ENCODE measurements at regions not wholly inside any gene's neighbourhood (a gene's known extent, or its start where the extent isn't known, plus 50 kb on each side); places are given as distances from the start of the nearest gene placed in this dataset.

DNA sequence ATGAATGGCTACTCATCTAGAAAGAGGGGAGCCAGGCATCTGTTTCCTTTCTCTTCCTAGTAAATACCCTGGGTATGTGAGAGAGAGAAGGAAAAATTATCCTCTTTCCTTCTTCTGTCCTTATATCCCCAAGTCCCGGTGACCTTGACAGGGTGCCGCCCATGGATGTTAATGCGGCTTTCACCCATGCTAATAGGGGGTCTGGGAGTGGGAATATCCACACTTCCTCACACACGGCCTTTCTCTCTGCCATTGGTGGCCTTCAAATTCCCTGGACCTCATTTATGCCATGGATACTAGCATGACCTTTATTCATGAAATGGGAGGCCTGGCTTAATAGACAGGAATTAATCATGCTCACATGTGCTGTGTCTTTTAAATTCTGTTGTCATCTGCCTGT lies 159.0 kb upstream of the NOX3 start:
- TF ChIP-seq CTCF (conservative IDR thresholded peaks at IDR 0.05; ENCODE audit: low read length) (no peak), EZH2phosphoT487 (IDR thresholded peaks at IDR 0.05; ENCODE audit: borderline replicate concordance, low read depth, low read length) (no peak)

All from OCI-LY7 (cell line).